KBM-7 (cell line): ENCODE measurements at regions not wholly inside any gene's neighbourhood (a gene's known extent, or its start where the extent isn't known, plus 50 kb on each side); places are given as distances from the start of the nearest gene placed in this dataset.

Experiments
- DNase-seq: peaks from one replicate; pipeline ENCODE4 v3.0.0-alpha.2; 2015
- in situ Hi-C: fragments of 300-500 bp; cut with MboI; formaldehyde crosslinking; loops from 2 replicates; pipeline ENCODE4 v1.14.3; 2020; ENCODE audit warnings: low sequenced_read_pairs, low pct_unique_long_range_greater_than_20kb, mixed read lengths

DNA sequence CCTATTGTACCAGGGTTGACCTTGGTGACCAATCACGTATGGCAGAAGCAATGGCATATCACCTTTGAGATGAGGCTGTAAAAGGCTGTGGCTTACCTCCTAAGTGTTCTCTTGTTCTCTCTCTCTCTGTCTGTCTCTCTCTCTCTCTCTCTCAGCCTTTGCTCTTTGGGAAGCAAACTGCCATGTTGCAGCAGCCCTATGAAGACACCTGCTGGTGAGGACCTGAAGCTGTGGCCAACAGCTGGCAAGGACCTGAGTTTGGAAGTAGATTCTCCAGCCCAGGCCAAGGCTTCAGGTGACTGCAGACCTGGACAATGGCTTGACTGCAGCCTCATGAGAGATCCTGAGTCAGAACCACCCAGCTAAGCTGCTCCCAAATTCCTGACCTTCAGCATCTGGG lies 161.4 kb downstream of the GPAM start:
- DNase-seq = no peak
- in situ Hi-C loops = no loop called here

DNA sequence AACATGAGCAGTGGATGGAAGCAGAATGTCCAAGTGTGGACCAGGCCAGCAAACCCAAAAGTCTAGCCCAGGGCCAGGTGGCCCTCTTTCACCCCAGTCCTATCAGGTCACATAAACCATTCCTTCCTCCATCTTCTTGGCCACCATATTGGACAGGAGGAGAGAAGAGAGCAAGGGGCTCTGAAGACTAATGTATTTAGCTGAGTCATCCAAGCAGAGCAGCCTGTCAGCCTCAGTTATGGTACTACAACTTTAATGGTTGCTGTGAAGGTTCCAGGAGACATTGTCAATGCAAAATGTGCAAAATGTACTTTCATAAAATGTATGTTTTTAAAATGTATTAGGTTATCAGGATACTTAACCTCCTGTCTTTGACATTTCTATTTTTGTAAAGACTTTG lies 159.5 kb downstream of the GPAM start:
- in situ Hi-C loops = no loop called here
- DNase-seq = no peak

DNA sequence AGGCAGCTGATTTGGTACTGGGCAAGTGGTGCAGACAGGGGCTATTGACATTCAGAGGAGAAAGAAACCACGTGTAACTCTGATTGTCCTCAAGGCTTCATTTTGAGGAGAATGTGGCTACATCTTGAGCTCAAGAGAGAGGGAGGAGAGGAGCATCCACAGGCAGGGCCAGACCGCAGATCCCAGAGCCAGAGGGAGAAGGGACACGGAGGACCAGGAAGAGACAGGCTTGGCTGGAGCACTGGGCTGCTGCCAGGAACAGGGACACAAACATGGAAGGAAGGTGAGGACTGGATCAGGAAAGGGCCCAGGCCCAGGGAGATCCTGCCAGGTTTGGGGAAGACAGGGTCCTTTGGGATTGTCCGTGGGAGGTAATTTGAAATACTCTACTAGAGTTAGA lies 158.3 kb downstream of the GPAM start:
- DNase-seq = no peak
- in situ Hi-C loops = no loop called here

DNA sequence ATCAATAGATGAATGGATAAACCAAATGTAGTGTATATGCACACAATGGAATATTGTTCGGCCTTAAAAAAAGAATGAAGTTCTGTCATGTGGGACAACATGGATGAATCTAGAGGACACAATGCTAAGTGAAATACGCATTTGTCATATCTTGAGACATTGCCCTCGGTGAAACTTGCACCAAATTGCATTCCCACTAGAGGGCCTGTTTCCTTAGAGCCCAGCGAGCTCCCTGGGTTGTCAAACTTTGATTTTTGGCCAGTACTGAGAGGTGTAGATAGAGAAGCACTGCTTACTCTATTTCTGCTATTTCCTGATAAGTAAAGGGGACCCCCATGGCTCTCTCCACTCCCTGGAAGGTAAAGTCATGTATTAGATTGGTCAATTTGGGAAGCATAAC lies 157.1 kb downstream of the GPAM start:
- DNase-seq = no peak
- in situ Hi-C loops = no loop called here

DNA sequence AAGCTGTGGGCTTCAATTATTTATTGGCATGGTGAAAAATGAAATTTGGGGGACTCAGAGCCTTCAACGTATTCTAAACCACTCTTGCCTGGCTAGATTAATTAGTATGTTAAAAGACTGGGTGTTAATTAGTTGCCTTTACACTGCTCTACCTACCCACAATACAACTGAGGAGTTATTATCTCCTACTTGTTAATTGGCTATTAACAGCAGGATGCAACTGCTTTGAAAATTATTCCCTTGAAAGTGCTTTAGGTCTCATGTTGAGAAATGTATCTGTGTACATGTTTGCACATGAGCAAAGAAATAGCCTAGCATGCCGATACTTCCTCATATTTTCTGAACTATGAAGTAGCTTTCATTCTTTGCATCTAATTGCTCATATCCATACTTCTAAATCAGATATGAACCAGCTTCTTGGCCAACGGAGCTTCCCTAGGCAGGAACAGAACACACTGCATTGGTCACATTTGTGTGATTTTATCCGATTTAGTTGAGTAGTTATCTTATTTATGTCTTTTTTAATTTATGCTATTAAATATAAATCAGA lies 155.8 kb downstream of the GPAM start:
- DNase-seq = no peak
- in situ Hi-C loops = no loop called here

DNA sequence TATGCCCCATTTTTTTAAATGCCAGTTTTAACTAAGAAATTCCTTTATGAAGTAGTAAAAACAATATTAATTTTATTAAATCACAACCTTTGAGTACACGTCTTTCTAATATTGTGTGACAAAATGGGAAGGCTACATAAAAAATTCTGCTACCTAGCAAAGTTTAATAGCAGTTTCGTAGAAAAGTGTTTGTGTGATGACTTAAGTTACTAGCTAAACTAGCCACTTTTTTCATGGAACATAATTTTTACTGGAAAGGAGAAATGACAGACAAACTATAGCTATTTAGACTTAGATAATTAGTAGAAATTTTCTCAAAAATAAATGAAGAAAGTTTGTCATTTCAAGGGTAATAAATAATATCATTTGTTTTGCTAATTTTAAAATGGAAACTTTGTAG lies 153.1 kb downstream of the GPAM start:
- in situ Hi-C loops = no loop called here
- DNase-seq = no peak

DNA sequence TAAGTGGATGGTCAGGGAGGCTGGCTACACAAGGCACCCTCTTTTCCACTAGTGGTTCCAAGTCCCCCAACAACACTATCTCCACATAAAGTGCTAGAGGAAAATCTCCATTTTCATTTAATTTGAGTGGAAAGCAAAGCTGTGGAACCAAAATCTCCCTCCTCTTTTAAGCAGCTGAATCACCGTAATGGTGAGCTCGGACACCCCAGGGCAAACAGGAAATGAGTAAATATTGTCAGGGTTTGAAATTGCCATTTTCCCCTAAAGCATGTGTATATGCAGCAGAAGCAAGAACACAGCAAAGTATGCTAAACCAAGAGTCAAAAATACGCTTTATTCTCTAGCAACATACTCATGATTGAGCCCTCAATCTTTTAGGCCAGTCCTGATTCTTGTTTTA lies 143.7 kb downstream of the GPAM start:
- DNase-seq = no peak
- in situ Hi-C loops = no loop called here

DNA sequence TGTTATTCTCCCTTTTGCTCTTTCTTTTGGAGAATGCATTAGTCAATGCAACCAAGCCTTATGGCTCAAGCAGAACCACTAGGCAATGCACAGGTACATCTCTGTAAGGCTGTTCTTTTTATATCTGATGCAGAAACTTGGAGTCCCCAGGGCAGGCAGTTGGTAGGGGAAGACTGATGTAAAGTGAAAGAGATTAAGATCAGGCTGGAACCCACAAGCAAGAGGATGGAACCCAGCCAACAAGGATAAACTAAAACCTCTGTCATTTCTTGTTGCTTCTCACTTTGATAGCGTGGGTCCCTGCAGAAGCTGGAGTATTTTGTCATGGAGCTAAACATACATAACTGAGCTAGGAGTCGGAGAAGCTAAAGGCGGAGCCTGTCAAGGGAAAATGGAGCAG lies 142.9 kb downstream of the GPAM start:
- in situ Hi-C loops = no loop called here
- DNase-seq = no peak

DNA sequence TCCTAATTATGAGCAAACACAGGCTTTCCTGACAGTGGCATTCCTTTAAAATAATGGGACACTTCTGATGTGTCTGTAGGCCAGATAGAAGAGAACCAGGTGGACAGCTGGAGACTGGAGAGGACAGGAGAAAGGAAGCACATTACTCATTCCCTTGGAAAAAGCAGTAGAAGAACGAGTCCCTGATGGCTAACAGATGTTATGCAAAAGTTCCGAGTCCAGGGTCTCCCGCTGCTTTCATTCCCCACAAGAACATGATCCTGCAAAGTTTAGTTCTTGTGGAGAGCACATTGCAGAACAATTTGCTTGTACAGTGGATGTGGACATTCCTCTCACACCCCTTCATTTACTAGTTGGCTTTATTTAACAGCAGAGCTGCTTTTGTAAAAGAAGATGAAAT lies 137.6 kb downstream of the GPAM start:
- DNase-seq = no peak
- in situ Hi-C loops = no loop called here

DNA sequence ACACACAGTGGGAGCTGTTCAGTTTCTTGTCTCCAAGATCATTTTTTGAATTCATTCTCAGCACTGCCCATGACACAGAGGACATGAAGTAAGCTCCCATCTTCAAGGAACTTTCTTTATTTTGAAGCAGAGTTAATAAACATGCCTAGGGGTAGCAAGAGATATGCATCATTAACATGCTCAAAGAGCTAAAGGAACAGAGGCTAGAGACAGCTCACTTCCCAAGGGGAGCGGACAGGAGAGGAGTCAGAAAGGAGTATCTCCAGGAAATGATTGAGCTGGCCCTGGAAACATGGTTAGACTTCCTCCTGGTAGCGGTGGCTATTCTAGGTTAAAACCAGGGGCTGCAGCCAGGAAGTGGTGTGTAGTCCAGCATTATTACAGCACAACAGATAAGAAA lies 135.9 kb downstream of the GPAM start:
- DNase-seq = no peak
- in situ Hi-C loops = no loop called here

DNA sequence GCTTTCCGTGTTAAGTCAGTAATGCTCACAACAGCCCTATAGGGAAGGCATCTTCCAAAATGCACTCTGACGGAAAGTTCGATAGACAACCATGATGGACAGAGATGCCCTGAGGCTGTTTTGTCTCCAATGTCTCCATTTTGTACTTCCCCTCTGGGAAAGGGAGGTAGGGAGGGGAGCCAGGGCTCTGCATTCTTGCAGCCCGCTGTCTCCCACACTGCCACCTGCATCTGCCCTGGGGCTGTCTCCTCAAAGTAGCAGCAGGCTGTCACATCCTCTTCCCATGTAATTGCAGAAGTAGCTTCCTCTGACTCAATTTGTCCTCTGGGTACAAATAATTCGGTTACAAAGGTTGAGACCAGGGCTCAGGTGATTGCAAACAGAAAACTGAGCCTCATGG lies 131.4 kb downstream of the GPAM start:
- in situ Hi-C loops = no loop called here
- no peak for DNase-seq

DNA sequence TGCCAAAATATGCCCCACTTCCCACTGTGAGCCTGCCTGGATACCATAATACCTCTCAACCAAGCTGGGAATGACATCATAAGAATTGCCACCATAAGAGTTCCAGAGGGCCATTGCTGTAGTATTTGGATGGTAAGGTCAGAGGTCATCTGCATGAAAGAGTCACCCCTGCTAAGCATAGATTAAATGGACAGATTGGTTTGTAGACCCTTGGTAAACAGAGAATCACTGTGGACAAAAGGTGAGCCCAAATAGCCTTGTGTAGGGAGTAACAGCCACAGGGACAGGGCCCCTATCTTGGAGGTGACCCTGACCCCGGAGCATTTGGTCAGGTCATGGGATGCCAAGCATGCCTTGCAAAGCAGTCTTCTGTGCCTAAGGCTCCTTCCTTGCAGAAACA lies 129.7 kb downstream of the GPAM start:
- no peak for DNase-seq
- in situ Hi-C loops = no loop called here

DNA sequence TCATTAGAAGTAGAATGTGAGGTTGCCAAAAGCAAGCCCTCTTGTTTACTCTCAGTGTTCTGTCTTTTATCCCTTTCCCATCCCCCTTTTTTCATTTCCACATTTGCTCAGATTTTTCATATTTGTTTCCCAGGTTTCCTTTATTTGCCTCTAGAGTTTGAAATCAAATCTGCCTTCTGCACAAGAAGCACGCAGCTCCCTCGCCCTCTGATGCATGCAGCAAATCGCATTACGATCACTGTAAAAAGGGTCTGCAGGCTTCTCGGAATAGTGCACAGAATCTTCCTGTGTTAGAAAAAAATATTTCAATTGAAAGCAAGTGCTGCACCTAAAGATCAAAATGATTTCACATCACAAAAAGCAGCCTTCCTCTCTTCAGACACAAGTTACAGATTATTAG lies 129.0 kb downstream of the GPAM start:
- in situ Hi-C loops = no loop called here
- no peak for DNase-seq

DNA sequence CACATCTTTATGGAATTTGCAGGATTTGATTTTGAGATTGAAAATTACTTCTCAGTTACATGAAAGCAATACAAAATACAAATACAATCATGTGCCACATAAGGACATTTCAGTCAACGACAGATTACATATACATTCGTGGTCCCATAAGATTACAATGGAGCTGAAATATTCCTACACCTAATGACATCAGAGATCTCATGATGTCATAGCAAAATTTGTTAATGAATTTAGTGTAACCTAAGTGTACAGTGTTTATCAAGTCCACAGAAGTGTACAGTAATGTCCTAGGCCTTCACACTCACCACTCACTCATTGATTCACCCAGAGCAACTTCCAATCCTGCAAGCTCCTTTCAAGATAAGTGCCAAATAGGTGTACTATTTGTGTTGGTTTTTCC lies 126.5 kb downstream of the GPAM start:
- no peak for DNase-seq
- in situ Hi-C loops = no loop called here

DNA sequence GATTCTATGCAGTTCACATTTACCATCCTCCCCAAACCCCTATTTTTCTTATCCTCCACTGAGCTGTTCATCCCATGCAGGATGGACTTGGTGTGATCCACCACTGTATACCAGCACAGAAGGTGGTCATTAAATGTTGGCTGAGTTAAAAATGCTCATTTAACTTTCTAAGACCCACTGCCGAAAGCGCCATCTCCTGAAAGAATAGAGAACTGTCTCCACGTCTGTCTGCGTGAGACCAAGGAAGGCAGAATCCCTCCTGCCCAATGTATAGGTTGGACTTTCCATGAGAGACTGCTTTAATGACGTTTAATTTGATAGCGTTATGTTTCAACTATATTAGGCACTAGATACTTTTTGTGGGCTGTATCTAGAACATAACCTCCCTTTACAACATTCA lies 124.3 kb downstream of the GPAM start:
- no peak for DNase-seq

DNA sequence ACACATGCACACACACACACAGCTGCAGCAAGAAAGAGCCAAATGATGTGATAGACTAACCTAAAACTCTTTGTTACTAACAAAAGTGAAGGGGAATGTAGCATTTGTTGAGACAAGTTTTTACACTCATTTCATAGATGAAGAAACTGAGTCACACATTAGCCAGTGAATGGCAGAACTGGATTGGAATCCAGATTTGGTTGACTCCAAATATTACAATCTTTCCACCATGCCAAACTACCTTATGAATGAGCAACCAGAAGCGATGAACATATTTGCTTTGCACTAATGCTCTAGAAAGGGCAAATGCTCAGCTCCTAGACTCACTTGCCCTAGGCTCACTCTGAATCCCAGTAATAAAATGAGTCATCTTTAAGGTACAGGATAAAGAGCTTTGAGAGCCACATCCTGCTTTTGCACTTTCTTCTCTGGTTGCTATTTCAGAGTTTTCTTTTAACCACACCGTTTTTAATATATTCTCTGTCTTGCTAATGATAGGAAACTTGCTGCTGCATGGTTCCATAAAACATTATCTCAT lies 111.9 kb downstream of the GPAM start:
- DNase-seq = no peak
- in situ Hi-C loops = no loop called here

More for the DNA sequence above, 124.3 kb downstream of the GPAM start:
- in situ Hi-C loops = no loop called here

DNA sequence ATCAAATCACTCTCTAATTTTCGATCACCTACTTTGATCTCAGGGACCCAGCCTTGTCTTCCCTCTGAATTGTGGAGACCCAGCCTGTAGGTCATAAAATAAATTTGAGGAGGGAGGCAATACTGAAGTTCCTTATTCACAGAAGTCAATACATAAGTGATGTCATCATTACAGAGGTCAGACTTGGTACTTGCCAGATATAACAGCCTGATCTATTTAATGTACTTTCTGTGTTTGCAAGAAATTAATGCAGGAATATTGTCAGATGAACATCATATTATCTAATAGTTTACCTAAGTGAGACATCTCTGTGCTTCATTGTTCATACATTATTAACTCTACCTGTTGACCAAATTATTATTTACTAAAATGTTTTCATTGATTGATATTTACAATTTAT lies 105.6 kb downstream of the GPAM start:
- DNase-seq = no peak
- in situ Hi-C loops = no loop called here

DNA sequence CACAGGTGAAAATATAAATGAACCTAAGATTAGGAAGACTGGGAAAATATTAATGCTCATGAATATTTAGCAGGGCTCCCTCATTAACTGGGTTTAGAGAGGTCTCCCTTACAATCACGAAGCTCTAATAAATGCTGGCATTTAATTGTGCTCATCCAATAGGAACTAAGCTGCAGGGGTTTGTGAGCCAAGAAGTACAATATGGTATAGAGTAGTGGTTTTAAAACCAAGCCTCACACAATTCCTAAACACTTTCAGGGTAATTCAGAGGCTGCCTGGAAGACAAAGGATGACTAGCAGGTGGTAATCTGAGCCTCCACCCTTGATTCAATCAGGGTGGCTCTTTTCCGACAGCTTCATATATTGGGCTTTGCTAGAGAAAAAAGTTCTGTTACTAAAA lies 103.3 kb downstream of the GPAM start:
- no peak for DNase-seq
- in situ Hi-C loops = no loop called here

DNA sequence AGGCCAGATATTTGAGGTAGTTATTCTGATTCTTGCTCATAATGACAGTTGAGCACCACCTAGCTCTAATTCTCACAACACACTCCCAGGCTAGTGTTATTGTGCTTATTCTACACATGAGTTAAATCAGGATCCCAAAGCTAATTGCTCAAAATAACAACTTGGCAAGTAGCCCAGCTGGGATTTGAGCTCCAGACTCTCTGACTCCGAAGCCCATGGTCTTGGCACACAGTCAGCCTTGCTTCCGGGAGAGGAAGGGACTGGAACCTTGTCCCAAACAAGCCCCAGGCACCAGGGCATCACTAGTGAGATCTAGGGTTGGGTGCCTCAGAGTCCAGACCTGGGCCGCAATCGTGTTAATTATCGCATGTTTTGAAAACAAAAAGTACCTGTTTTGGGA lies 101.4 kb downstream of the GPAM start:
- in situ Hi-C loops = no loop called here
- DNase-seq = no peak

DNA sequence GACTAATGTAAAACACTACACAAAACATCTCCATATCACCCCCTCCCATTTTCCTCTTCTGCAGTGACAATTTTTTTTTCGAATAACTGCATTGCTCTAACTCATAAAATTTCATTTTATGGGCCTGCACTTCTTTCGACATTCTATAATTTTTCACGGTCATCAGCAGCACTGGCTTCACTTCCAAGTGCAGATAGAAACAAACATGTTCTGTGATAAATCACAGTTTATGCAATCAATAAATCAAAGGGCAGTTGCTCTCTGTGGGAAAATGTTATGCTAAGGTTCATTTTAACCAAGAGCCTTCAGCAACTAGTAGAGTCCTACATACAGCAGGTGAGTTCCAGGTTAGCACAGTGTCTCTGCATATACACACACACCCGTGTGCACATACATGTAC lies 100.1 kb downstream of the GPAM start:
- no peak for DNase-seq
- in situ Hi-C loops = no loop called here

DNA sequence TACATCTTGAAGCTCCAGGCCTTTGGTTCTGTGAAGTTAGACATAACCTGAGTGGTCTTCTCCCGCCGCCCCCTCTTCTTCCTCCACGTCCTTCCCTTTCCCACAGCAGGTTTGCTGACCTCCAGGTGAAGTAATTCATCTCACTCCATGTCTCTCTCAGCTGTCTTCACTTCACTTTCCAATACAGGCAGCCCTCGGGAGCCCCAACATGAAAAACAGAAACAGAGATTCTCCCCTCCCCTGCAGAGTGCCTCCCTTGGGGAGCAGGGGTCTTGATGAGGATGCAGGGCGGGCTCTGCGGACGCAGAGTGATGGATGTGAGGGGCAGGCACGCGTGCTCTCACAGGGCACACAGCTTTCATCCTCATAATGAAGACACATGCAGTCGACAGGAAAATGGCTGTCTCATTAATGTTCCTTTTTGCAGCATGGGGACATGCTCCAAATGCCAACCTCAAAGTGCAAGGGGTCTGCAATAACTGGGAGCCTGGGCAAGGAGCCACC lies 95.6 kb downstream of the GPAM start:
- in situ Hi-C loops = no loop called here
- no peak for DNase-seq

DNA sequence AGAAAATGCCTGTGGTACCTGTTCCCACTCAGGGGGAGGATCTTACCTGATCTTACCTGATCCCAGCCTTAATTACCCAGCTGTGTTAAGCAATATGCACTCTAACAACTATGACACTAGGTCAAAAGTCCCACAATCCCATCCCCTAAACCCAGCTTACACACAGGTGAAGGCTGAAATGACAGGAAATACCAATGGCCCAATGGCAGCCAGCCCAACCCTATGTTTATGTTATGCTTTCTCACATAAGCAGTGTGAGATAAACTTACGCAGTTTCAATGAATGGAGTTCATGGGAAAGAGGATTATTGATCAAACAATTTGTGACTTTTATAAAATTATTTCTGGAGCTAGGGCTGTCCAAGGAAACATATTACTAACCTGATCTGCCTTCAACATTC lies 91.9 kb downstream of the GPAM start:
- in situ Hi-C loops = no loop called here
- DNase-seq = no peak
